H7 (cell line): ENCODE measurements at regions not wholly inside any gene's neighbourhood (a gene's known extent, or its start where the extent isn't known, plus 50 kb on each side); places are given as distances from the start of the nearest gene placed in this dataset.
"Not testable (repeated sequence)": the region's sequence is repeated elsewhere in the genome, so short reads cannot be mapped to it uniquely, and the experiment has no call there.

Source experiments
- DNase-seq: peaks from one replicate; pipeline ENCODE4 v3.0.0; 2012
- H3K27me3 ChIP-seq: 2 replicates; pipeline ENCODE4 v1.6.0; 2011; ENCODE audit warnings: mild to moderate bottlenecking, low read length; ENCODE audit not compliant: control insufficient read depth, insufficient read depth
- H3K36me3 ChIP-seq: replicated peaks from 2 replicates; pipeline ENCODE4 v1.5.1; 2011; ENCODE audit warnings: low read length; ENCODE audit not compliant: control insufficient read depth, insufficient read depth
- H3K4me3 ChIP-seq: 2 replicates; pipeline ENCODE4 v1.5.1; 2011; ENCODE audit warnings: low read depth, mild to moderate bottlenecking, control low read depth, low read length, moderate library complexity; ENCODE audit not compliant: insufficient read depth

- H3K4me3 ChIP-seq, DNase-seq, H3K36me3 ChIP-seq, H3K27me3 ChIP-seq: not testable (repeated sequence)
Measured at GRCh38 chr21:5121849-5122248, 5399.5 kb upstream of the TPTE start.

GRCh38 chr21:5123655-5124054 lies 5397.7 kb upstream of the TPTE start:
- not testable (repeated sequence) for H3K27me3 ChIP-seq, DNase-seq, H3K36me3 ChIP-seq, H3K4me3 ChIP-seq

GRCh38 chr21:5128261-5128660 lies 5393.1 kb upstream of the TPTE start:
- DNase-seq, H3K36me3 ChIP-seq, H3K27me3 ChIP-seq: not testable (repeated sequence)
- peak overlapping the region; percentile 34 for H3K4me3 ChIP-seq

- not testable (repeated sequence) for H3K27me3 ChIP-seq, H3K4me3 ChIP-seq, H3K36me3 ChIP-seq, DNase-seq
Measured at GRCh38 chr21:5133824-5134223, 5387.6 kb upstream of the TPTE start.

- not testable (repeated sequence) for H3K27me3 ChIP-seq, H3K4me3 ChIP-seq, DNase-seq, H3K36me3 ChIP-seq
Measured at GRCh38 chr21:5136406-5136805, 5385.0 kb upstream of the TPTE start.

GRCh38 chr21:5137006-5137405 lies 5384.4 kb upstream of the TPTE start:
- not testable (repeated sequence) for DNase-seq, H3K4me3 ChIP-seq, H3K36me3 ChIP-seq, H3K27me3 ChIP-seq

GRCh38 chr21:5138687-5139086 lies 5382.7 kb upstream of the TPTE start:
- not testable (repeated sequence) for H3K4me3 ChIP-seq, DNase-seq, H3K36me3 ChIP-seq, H3K27me3 ChIP-seq

- H3K36me3 ChIP-seq, H3K4me3 ChIP-seq, DNase-seq, H3K27me3 ChIP-seq: not testable (repeated sequence)
Measured at GRCh38 chr21:5139528-5139927, 5381.9 kb upstream of the TPTE start.

GRCh38 chr21:5143011-5143410 lies 5378.4 kb upstream of the TPTE start:
- not testable (repeated sequence) for H3K36me3 ChIP-seq, DNase-seq, H3K4me3 ChIP-seq, H3K27me3 ChIP-seq

GRCh38 chr21:5144731-5145130 lies 5376.7 kb upstream of the TPTE start:
- not testable (repeated sequence) for DNase-seq, H3K36me3 ChIP-seq, H3K27me3 ChIP-seq, H3K4me3 ChIP-seq

GRCh38 chr21:5147685-5148084 lies 5373.7 kb upstream of the TPTE start:
- not testable (repeated sequence) for H3K36me3 ChIP-seq, H3K27me3 ChIP-seq, H3K4me3 ChIP-seq, DNase-seq

- H3K27me3 ChIP-seq, H3K36me3 ChIP-seq: not testable (repeated sequence)
Measured at GRCh38 chr21:5149222-5149621, 5372.2 kb upstream of the TPTE start.

GRCh38 chr21:5153842-5154640 lies 5367.3 kb upstream of the TPTE start:
- peak overlapping the region; percentile 39 for H3K4me3 ChIP-seq
- DNase-seq, H3K27me3 ChIP-seq, H3K36me3 ChIP-seq: not testable (repeated sequence)

More at GRCh38 chr21:5149222-5149621, 5372.2 kb upstream of the TPTE start:
- DNase-seq, H3K4me3 ChIP-seq: not testable (repeated sequence)

- H3K36me3 ChIP-seq, DNase-seq, H3K27me3 ChIP-seq: not testable (repeated sequence)
- H3K4me3 ChIP-seq = peak overlapping the region; percentile 39
Measured at GRCh38 chr21:5154641-5154982, 5366.8 kb upstream of the TPTE start.

GRCh38 chr21:5162693-5163574 lies 5358.4 kb upstream of the TPTE start:
- H3K4me3 ChIP-seq, H3K36me3 ChIP-seq, H3K27me3 ChIP-seq, DNase-seq: not testable (repeated sequence)
